ENCODE measurements at regions not wholly inside any gene's neighbourhood (a gene's known extent, or its start where the extent isn't known, plus 50 kb on each side); places are given as distances from the start of the nearest gene placed in this dataset.

- ChIA-PET CTCF (no interaction called here), POLR2A (no interaction called here), RAD21 (ENCODE audit: low non-redundant PET in 1 of 2, low total read pairs in 2 of 2, uncharacterized antibody in 2 of 2, unreplicated experiment in 2 of 2) (no interaction called here)
- Histone ChIP-seq H3K9me3 (ENCODE audit: control insufficient read depth in 1 of 2, insufficient read depth in 1 of 2, low read depth in 1 of 2, low read length in 2 of 2) (peaks cover 20 to 24% of the 10 kb centered on the region in 2 experiments; a peak in 2 of 4 replicates), H3K27me3 (ENCODE audit: insufficient read depth, low read length) (no peaks in the 10 kb centered on the region), H3K9ac (ENCODE audit: low read length) (no peak overlapping the region), H2AFZ (ENCODE audit: low read depth, low read length, poor library complexity, severe bottlenecking) (no peak overlapping the region), H3K79me2 (ENCODE audit: insufficient read depth, low read length) (no peaks in the 10 kb centered on the region), H3K4me1 (ENCODE audit: control insufficient read depth in 1 of 2, insufficient read depth in 2 of 2, low read length in 2 of 2) (no peaks in the 10 kb centered on the region), H4K20me1 (ENCODE audit: insufficient read depth) (no peaks in the 10 kb centered on the region), H3K36me3 (ENCODE audit: control insufficient read depth in 1 of 2, insufficient read depth in 2 of 2, low read length in 2 of 2) (no peaks in the 10 kb centered on the region), H3K27ac (ENCODE audit: low read depth, low read length) (no peak overlapping the region), H3K4me2 (ENCODE audit: low read length) (no peak overlapping the region), H3K9me2 (ENCODE audit: insufficient read depth) (no peaks in the 10 kb centered on the region), H3K4me3 (replicated peaks in 1 of 2; ENCODE audit: low read depth in 1 of 2, low read length in 2 of 2) (no peak overlapping the region)
- BruUV-seq (replicated peaks), result no TSS peak
- intact Hi-C loops (cut with micrococcal nuclease), result no loop called here
- TF ChIP-seq FOSL1 (IDR thresholded peaks at IDR 0.05; ENCODE audit: low read depth) (no peak), CEBPB (IDR thresholded peaks at IDR 0.05; ENCODE audit: low read depth) (no peak), REST (IDR thresholded peaks at IDR 0.05; ENCODE audit: low read depth) (no peak), SIN3A (IDR thresholded peaks at IDR 0.05; ENCODE audit: low read depth) (no peak), JUND (IDR thresholded peaks at IDR 0.05) (no peak), YY1 (IDR thresholded peaks at IDR 0.05; ENCODE audit: extremely low read depth, insufficient replicate concordance, low read depth, low read length) (no peak), RAD21 (IDR thresholded peaks at IDR 0.05; ENCODE audit: low read depth) (no peak), ZFX (IDR thresholded peaks at IDR 0.05) (no peak), CTCF (IDR thresholded peaks at IDR 0.05 in 2 of 3, conservative IDR thresholded peaks at IDR 0.05 in 1 of 3; ENCODE audit: borderline replicate concordance in 1 of 3, insufficient read depth in 1 of 3, low read depth in 2 of 3, low read length in 2 of 3) (no peak), ELF1 (IDR thresholded peaks at IDR 0.05; ENCODE audit: borderline replicate concordance, low read depth) (no peak), POLR2AphosphoS5 (IDR thresholded peaks at IDR 0.05; ENCODE audit: low read depth, low read length) (no peak), ZBTB33 (IDR thresholded peaks at IDR 0.05; ENCODE audit: extremely low read depth, insufficient replicate concordance, low read length) (no peak), SRF (IDR thresholded peaks at IDR 0.05; ENCODE audit: low read depth) (no peak), EGR1 (IDR thresholded peaks at IDR 0.05; ENCODE audit: low read depth) (no peak), EZH2phosphoT487 (IDR thresholded peaks at IDR 0.05; ENCODE audit: borderline replicate concordance) (no peak), EZH2 (IDR thresholded peaks at IDR 0.05) (no peak), MAX (IDR thresholded peaks at IDR 0.05) (no peak), ATF3 (IDR thresholded peaks at IDR 0.05) (no peak)
- DNase-seq (ENCODE audit: low read depth, low spot score) (no peak), ATAC-seq (no peak)
Measured at GRCh38 chr11:39037611-39038010, 2421.8 kb downstream of the LRRC4C start.
